OCI-LY1 (cell line): ENCODE measurements at regions not wholly inside any gene's neighbourhood (a gene's known extent, or its start where the extent isn't known, plus 50 kb on each side); places are given as distances from the start of the nearest gene placed in this dataset.

Experiments used
- H2AFZ ChIP-seq: fragments of 200-600 bp; sonication (generic), shearing (Covaris generic); 2 replicates; pipeline ENCODE4 v1.6.0; 2014; ENCODE audit warnings: antibody characterized with exemption, mild to moderate bottlenecking, low read length
- H3F3A ChIP-seq: fragments of 200-600 bp; sonication (generic), shearing (Covaris generic); 2 replicates; pipeline ENCODE4 v1.6.0; 2014; ENCODE audit warnings: mild to moderate bottlenecking, antibody characterized with exemption, low read length, moderate library complexity; ENCODE audit not compliant: insufficient read depth
- H3K27ac ChIP-seq: fragments of 200-600 bp; sonication (generic); 2 replicates; pipeline ENCODE4 v1.5.1; 2014; ENCODE audit warnings: low read length, mixed run types, mild to moderate bottlenecking, low read depth; ENCODE audit not compliant: poor library complexity, severe bottlenecking
- H3K27me3 ChIP-seq: fragments of 200-600 bp; sonication (generic); 2 replicates; pipeline ENCODE4 v1.6.0; 2014; ENCODE audit warnings: antibody characterized with exemption, mild to moderate bottlenecking, low read length, moderate library complexity; ENCODE audit not compliant: insufficient read depth
- H3K36me3 ChIP-seq: fragments of 200-600 bp; sonication (generic); 2 replicates; pipeline ENCODE4 v1.6.1; 2014; ENCODE audit warnings: mild to moderate bottlenecking, antibody characterized with exemption, low read length, moderate library complexity, mixed read lengths; ENCODE audit not compliant: insufficient read depth
- H3K4me1 ChIP-seq: fragments of 200-600 bp; sonication (generic); 2 replicates; pipeline ENCODE4 v1.5.1; 2014; ENCODE audit warnings: mild to moderate bottlenecking, low read length, moderate library complexity; ENCODE audit not compliant: insufficient read depth, severe bottlenecking
- H3K4me2 ChIP-seq: fragments of 200-600 bp; sonication (generic), shearing (Covaris generic); 2 replicates; pipeline ENCODE4 v1.6.1; 2014; ENCODE audit warnings: low read length
- H3K4me3 ChIP-seq: fragments of 200-600 bp; sonication (generic); 2 replicates; pipeline ENCODE4 v1.5.1; 2014; ENCODE audit warnings: low read length, low read depth, mild to moderate bottlenecking, mixed read lengths; ENCODE audit not compliant: poor library complexity, severe bottlenecking
- H3K79me2 ChIP-seq: fragments of 200-600 bp; shearing (Covaris generic); 2 replicates; pipeline ENCODE4 v1.6.1; 2016; ENCODE audit warnings: mixed run types, low read length, mixed read lengths; ENCODE audit not compliant: insufficient read depth
- H3K9ac ChIP-seq: fragments of 200-600 bp; sonication (generic), shearing (Covaris generic); 2 replicates; pipeline ENCODE4 v1.6.1; 2014; ENCODE audit warnings: mild to moderate bottlenecking, low read length, mixed read lengths
- H3K9me2 ChIP-seq: fragments of 200-600 bp; sonication (generic), shearing (Covaris generic); 2 replicates; pipeline ENCODE4 v1.6.1; 2014; ENCODE audit warnings: low read depth, mild to moderate bottlenecking, low read length, mixed read lengths
- H3K9me3 ChIP-seq: fragments of 200-600 bp; shearing (Covaris generic); 2 replicates; pipeline ENCODE4 v1.6.1; 2014; ENCODE audit warnings: low read length, mixed read lengths
- H4K20me1 ChIP-seq: fragments of 200-600 bp; sonication (generic), shearing (Covaris generic); 2 replicates; pipeline ENCODE4 v1.6.0; 2016; ENCODE audit warnings: mild to moderate bottlenecking, low read length; ENCODE audit not compliant: insufficient read depth
- EZH2 ChIP-seq: fragments of 200-600 bp; sonication (generic), shearing (Covaris generic); IDR thresholded peaks from 2 replicates; pipeline ENCODE4 v1.8.0; 2017; ENCODE audit warnings: borderline replicate concordance, mixed run types, mild to moderate bottlenecking, antibody characterized with exemption, low read length, moderate library complexity, mixed read lengths
- TF ChIP-seq, protein P1 (sequence below): fragments of 200-600 bp; sonication (generic), shearing (Covaris generic); IDR thresholded peaks from 2 replicates; pipeline ENCODE4 v1.5.1; 2017; ENCODE audit warnings: mild to moderate bottlenecking, antibody characterized with exemption, low read length, moderate library complexity, mixed read lengths

DNA sequence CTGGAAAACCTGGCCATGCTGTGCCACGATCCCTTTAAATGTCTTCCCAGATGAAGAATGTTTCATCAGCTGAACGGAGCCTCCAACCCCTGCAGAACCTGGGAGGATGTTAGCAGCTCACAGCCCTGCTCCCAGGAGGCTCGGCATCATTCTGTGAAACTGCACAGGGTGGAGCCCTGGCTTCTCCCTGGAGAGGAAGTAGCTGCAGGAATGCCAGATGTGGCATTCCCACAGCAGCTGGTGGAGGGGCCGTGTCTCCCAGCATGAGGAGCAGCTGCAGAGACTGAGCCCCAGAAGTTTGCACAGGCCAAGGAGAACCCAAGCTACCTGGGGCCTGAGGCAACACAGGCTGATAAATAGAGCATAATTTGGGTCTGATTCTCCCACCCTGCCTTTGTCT, 165.8 kb upstream of the MAP3K1 start:
- Histone ChIP-seq H3K4me1 (peaks cover 22% of the 10 kb centered on the region), H2AFZ (no peak overlapping the region), H3F3A (no peaks in the 10 kb centered on the region), H3K27ac (no peak overlapping the region), H3K79me2 (no peaks in the 10 kb centered on the region), H3K4me3 (no peak overlapping the region), H3K4me2 (no peak overlapping the region), H3K36me3 (no peaks in the 10 kb centered on the region), H4K20me1 (no peaks in the 10 kb centered on the region), H3K9ac (no peak overlapping the region), H3K9me3 (no peaks in the 10 kb centered on the region), H3K9me2 (no peaks in the 10 kb centered on the region), H3K27me3 (no peaks in the 10 kb centered on the region)
- no peak for TF ChIP-seq EZH2
- TF ChIP-seq, protein P1, sequence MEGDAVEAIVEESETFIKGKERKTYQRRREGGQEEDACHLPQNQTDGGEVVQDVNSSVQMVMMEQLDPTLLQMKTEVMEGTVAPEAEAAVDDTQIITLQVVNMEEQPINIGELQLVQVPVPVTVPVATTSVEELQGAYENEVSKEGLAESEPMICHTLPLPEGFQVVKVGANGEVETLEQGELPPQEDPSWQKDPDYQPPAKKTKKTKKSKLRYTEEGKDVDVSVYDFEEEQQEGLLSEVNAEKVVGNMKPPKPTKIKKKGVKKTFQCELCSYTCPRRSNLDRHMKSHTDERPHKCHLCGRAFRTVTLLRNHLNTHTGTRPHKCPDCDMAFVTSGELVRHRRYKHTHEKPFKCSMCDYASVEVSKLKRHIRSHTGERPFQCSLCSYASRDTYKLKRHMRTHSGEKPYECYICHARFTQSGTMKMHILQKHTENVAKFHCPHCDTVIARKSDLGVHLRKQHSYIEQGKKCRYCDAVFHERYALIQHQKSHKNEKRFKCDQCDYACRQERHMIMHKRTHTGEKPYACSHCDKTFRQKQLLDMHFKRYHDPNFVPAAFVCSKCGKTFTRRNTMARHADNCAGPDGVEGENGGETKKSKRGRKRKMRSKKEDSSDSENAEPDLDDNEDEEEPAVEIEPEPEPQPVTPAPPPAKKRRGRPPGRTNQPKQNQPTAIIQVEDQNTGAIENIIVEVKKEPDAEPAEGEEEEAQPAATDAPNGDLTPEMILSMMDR, result no peak

DNA sequence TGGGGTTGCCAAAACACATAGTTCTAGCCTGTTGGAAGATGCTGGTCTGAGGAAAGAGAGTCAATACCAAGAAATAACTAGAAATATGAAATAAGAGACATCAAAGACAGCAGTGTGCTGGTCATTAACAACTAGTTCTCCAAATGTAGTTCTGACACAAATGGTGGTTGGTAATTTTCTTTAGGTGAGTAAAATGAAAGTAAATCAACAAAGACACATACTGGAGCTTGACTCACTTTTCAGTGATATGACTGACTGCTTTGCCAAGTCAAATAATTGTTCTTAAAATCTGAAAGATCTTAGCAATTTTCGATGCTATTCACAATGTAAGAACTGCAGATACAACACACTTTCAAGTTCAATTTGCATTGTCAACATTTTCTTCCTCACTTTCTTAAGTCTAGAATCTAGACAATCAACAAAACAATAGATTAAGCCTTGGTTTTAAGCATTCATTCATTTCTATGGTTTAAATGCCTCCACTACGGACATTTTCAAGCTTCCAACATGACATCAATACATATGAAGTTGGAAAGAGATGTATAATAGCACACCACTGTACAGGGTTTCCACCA, 166.8 kb upstream of the MAP3K1 start:
- H3K27ac ChIP-seq, result no peak overlapping the region
- no peak for TF ChIP-seq EZH2
- TF ChIP-seq, protein P1, result no peak
- peaks cover 24% of the 10 kb centered on the region for H3K4me1 ChIP-seq

DNA sequence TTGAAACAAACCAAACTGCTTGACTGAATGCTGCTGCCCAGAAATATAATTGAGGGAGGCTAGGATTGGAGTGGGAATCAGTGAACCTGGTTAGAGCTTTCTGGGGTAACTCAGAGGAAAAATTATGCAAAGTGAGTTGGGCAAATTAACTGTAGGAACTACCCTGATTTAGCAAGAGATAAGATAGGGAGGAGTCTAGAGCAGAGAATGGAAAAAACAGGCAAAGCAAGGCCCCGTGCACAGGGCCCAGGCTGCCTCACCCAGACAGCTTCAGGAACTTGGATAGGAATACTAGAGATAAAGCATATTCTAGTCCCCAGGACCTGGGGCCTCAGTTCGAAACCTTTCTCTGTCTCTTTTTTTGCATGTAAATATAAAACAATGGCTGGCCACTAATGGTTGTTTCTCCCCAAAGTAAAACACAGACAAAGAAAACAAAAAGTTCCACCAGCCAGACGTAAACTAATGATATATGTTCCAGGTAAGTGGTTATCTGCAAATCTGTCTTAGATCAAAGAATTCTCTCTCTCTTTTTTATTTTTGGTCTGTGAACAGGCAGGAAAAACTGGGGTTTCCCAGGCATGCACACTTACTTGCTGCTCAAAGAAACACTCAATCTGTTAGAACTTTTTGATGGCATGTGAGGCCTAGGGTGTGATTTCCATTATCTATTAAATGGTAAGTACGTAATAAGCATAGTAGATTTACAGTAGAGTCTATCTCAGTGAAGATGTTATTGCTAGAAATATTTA, 168.1 kb upstream of the MAP3K1 start:
- Histone ChIP-seq H3K9me3 (no peaks in the 10 kb centered on the region), H4K20me1 (no peaks in the 10 kb centered on the region), H3K36me3 (no peaks in the 10 kb centered on the region), H3K9me2 (no peaks in the 10 kb centered on the region), H3F3A (no peaks in the 10 kb centered on the region), H3K4me2 (no peak overlapping the region), H3K79me2 (no peaks in the 10 kb centered on the region), H3K27ac (no peak overlapping the region), H3K27me3 (no peaks in the 10 kb centered on the region), H3K4me3 (no peak overlapping the region), H3K9ac (no peak overlapping the region), H3K4me1 (peaks cover 24% of the 10 kb centered on the region), H2AFZ (no peak overlapping the region)
- no peak for TF ChIP-seq EZH2
- TF ChIP-seq, protein P1, result no peak

More for the DNA sequence above, 166.8 kb upstream of the MAP3K1 start:
- H3K36me3 ChIP-seq, result no peaks in the 10 kb centered on the region
- no peaks in the 10 kb centered on the region for H3K9me2 ChIP-seq
- no peaks in the 10 kb centered on the region for H4K20me1 ChIP-seq
- no peak overlapping the region for H2AFZ ChIP-seq
- H3K79me2 ChIP-seq, result no peaks in the 10 kb centered on the region
- H3K4me2 ChIP-seq, result no peak overlapping the region
- no peak overlapping the region for H3K4me3 ChIP-seq
- H3K9me3 ChIP-seq, result no peaks in the 10 kb centered on the region
- H3K27me3 ChIP-seq, result no peaks in the 10 kb centered on the region
- H3K9ac ChIP-seq, result no peak overlapping the region
- no peaks in the 10 kb centered on the region for H3F3A ChIP-seq
